Loucy (cell line): ENCODE measurements at regions not wholly inside any gene's neighbourhood (a gene's known extent, or its start where the extent isn't known, plus 50 kb on each side); places are given as distances from the start of the nearest gene placed in this dataset.

ENCODE experiments used
- H2AFZ ChIP-seq: fragments of 200-600 bp; sonication (generic); 2 replicates; pipeline ENCODE4 v1.6.0; 2016; ENCODE audit warnings: antibody characterized with exemption, mild to moderate bottlenecking, low read length, moderate library complexity
- H3F3A ChIP-seq: fragments of 200-600 bp; 2 replicates; pipeline ENCODE4 v1.6.0; 2016; ENCODE audit warnings: antibody characterized with exemption, low read depth, mild to moderate bottlenecking
- H3K27me3 ChIP-seq: fragments of 200-600 bp; sonication (generic); 2 replicates; pipeline ENCODE4 v1.6.1; 2014; ENCODE audit warnings: low read length, mild to moderate bottlenecking; ENCODE audit not compliant: insufficient read depth, poor library complexity, severe bottlenecking
- H3K36me3 ChIP-seq: fragments of 200-600 bp; sonication (generic); 2 replicates; pipeline ENCODE4 v1.6.1; 2016; ENCODE audit warnings: low read length; ENCODE audit not compliant: insufficient read depth
- H3K4me1 ChIP-seq: fragments of 200-600 bp; sonication (generic); 2 replicates; pipeline ENCODE4 v1.5.1; 2014; ENCODE audit warnings: low read length, mild to moderate bottlenecking; ENCODE audit not compliant: insufficient read depth, poor library complexity, severe bottlenecking
- H3K4me2 ChIP-seq: fragments of 200-600 bp; sonication (generic); 2 replicates; pipeline ENCODE4 v1.6.0; 2014; ENCODE audit warnings: antibody characterized with exemption, low read length, low read depth, mild to moderate bottlenecking; ENCODE audit not compliant: poor library complexity, severe bottlenecking
- H3K4me3 ChIP-seq: fragments of 200-600 bp; sonication (generic); 2 replicates; pipeline ENCODE4 v1.5.1; 2014; ENCODE audit warnings: low read length, mild to moderate bottlenecking, mixed read lengths; ENCODE audit not compliant: poor library complexity, severe bottlenecking
- H3K79me2 ChIP-seq: fragments of 200-600 bp; sonication (generic); 2 replicates; pipeline ENCODE4 v1.6.1; 2014; ENCODE audit warnings: low read length; ENCODE audit not compliant: insufficient read depth
- H3K9ac ChIP-seq: fragments of 200-600 bp; sonication (generic); 2 replicates; pipeline ENCODE4 v1.6.0; 2014; ENCODE audit warnings: mild to moderate bottlenecking, low read depth, low read length, moderate library complexity; ENCODE audit not compliant: poor library complexity, severe bottlenecking
- H3K9me2 ChIP-seq: fragments of 200-600 bp; sonication (generic); replicated peaks from 2 replicates; pipeline ENCODE4 v1.6.1; 2016; ENCODE audit warnings: low read depth, low read length, mixed read lengths
- H3K9me3 ChIP-seq: fragments of 200-600 bp; sonication (generic); 2 replicates; pipeline ENCODE4 v1.6.1; 2014; ENCODE audit warnings: mild to moderate bottlenecking, antibody characterized with exemption, low read length, low read depth; ENCODE audit not compliant: insufficient read depth
- H4K20me1 ChIP-seq: fragments of 200-600 bp; sonication (generic); 2 replicates; pipeline ENCODE4 v1.6.0; 2014; ENCODE audit warnings: antibody characterized with exemption, low read length, mild to moderate bottlenecking; ENCODE audit not compliant: insufficient read depth, poor library complexity, severe bottlenecking
- CTCF ChIP-seq: fragments of 200-600 bp; sonication (generic); conservative IDR thresholded peaks from 2 replicates; pipeline ENCODE4 v1.5.1; 2014; ENCODE audit warnings: mild to moderate bottlenecking, antibody characterized with exemption, low read length
- EZH2phosphoT487 ChIP-seq: fragments of 200-600 bp; IDR thresholded peaks from 2 replicates; pipeline ENCODE4 v1.6.1; 2018; ENCODE audit warnings: antibody characterized with exemption, mild to moderate bottlenecking, moderate library complexity, borderline replicate concordance

GRCh38 chr13:53170910-53171309 lies 142.3 kb downstream of the OLFM4 start:
- Histone ChIP-seq H3K9ac (no peak overlapping the region), H2AFZ (no peak overlapping the region), H3K9me2 (no peaks in the 10 kb centered on the region), H3K9me3 (no peaks in the 10 kb centered on the region), H3K27me3 (no peaks in the 10 kb centered on the region), H3F3A (no peaks in the 10 kb centered on the region), H3K4me1 (no peaks in the 10 kb centered on the region), H3K4me2 (no peak overlapping the region), H3K79me2 (no peaks in the 10 kb centered on the region), H3K36me3 (no peaks in the 10 kb centered on the region), H3K4me3 (no peak overlapping the region), H4K20me1 (no peaks in the 10 kb centered on the region)
- TF ChIP-seq CTCF, result no peak
- no peak for TF ChIP-seq EZH2phosphoT487

- Histone ChIP-seq H3K9ac (no peak overlapping the region), H3K4me3 (no peak overlapping the region), H3F3A (no peaks in the 10 kb centered on the region), H2AFZ (no peak overlapping the region), H4K20me1 (no peaks in the 10 kb centered on the region), H3K9me2 (no peaks in the 10 kb centered on the region), H3K4me1 (no peaks in the 10 kb centered on the region), H3K27me3 (no peaks in the 10 kb centered on the region), H3K9me3 (no peaks in the 10 kb centered on the region), H3K4me2 (no peak overlapping the region), H3K79me2 (no peaks in the 10 kb centered on the region), H3K36me3 (no peaks in the 10 kb centered on the region)
- TF ChIP-seq EZH2phosphoT487 (no peak), CTCF (no peak)
Measured at GRCh38 chr13:53174545-53174944, 145.9 kb downstream of the OLFM4 start.

GRCh38 chr13:53180684-53181083 lies 152.1 kb downstream of the OLFM4 start:
- Histone ChIP-seq H3K9ac (no peak overlapping the region), H3K79me2 (no peaks in the 10 kb centered on the region), H3K4me2 (no peak overlapping the region), H4K20me1 (no peaks in the 10 kb centered on the region), H3K4me3 (no peak overlapping the region), H3F3A (no peaks in the 10 kb centered on the region), H3K4me1 (no peaks in the 10 kb centered on the region), H3K36me3 (no peaks in the 10 kb centered on the region), H3K9me2 (no peaks in the 10 kb centered on the region), H3K9me3 (no peaks in the 10 kb centered on the region), H2AFZ (no peak overlapping the region), H3K27me3 (no peaks in the 10 kb centered on the region)
- no peak for TF ChIP-seq EZH2phosphoT487
- TF ChIP-seq CTCF, result no peak
